ENCODE measurements at regions not wholly inside any gene's neighbourhood (a gene's known extent, or its start where the extent isn't known, plus 50 kb on each side); places are given as distances from the start of the nearest gene placed in this dataset.

- H3K27ac Mint-ChIP-seq = no peak overlapping the region
- no peaks in the 10 kb centered on the region for H3K9me3 Mint-ChIP-seq
- H3K4me3 Mint-ChIP-seq = no peak overlapping the region
- peaks cover 22% of the 10 kb centered on the region for H3K4me1 Mint-ChIP-seq (ENCODE audit: low read depth)
- ChIA-PET CTCF (no interaction called here), POLR2A (no interaction called here)
- no peaks in the 10 kb centered on the region for H3K27me3 Mint-ChIP-seq
- intact Hi-C loops (cut with micrococcal nuclease) = no loop called here
- no peaks in the 10 kb centered on the region for H3K36me3 Mint-ChIP-seq (ENCODE audit: low read depth)
- ATAC-seq (no peak), DNase-seq (no peak)
- TF ChIP-seq CTCF (IDR thresholded peaks at IDR 0.05) = no peak
These were observed 511.4 kb upstream of the B3GALT2 start for GRCh38 chr1:193697776-193698175.

GRCh38 chr1:193697115-193697762 lies 510.8 kb upstream of the B3GALT2 start:
- CTCF ChIA-PET = no interaction called here
- intact Hi-C loops (cut with micrococcal nuclease) = no loop called here
- H3K27me3 Mint-ChIP-seq = no peaks in the 10 kb centered on the region
- H3K4me1 Mint-ChIP-seq (ENCODE audit: low read depth) = peaks cover 22% of the 10 kb centered on the region
- TF ChIP-seq CTCF (IDR thresholded peaks at IDR 0.05) = no peak
- no peak overlapping the region for H3K4me3 Mint-ChIP-seq
- H3K27ac Mint-ChIP-seq = no peak overlapping the region
- POLR2A ChIA-PET = no interaction called here
- ATAC-seq (no peak), DNase-seq (no peak)
- no peaks in the 10 kb centered on the region for H3K36me3 Mint-ChIP-seq (ENCODE audit: low read depth)
- H3K9me3 Mint-ChIP-seq = no peaks in the 10 kb centered on the region

DNA sequence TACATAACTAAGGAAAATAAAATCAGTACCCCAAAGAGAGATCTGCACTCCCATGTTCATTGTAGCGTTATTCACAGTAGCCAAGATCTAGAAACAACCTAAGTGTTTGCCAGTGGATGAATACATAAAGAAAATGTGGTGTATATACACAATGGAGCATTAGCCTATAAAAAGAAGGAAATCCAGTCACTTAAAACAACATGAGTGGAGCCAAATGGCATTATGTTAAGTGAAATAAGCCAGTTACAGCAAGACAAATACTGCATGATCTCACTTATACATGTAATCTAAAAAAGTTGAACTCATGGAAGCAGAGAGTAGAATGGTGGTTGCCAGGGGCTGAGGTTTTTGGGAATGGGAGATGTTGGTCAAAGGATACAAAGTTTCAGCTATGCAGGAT lies 508.3 kb upstream of the B3GALT2 start:
- intact Hi-C loops (cut with micrococcal nuclease) = no loop called here
- Mint-ChIP-seq H3K9me3 (no peaks in the 10 kb centered on the region), H3K36me3 (ENCODE audit: low read depth) (no peaks in the 10 kb centered on the region), H3K4me1 (ENCODE audit: low read depth) (peaks cover 1% of the 10 kb centered on the region), H3K27me3 (no peaks in the 10 kb centered on the region), H3K27ac (no peak overlapping the region), H3K4me3 (no peak overlapping the region)
- CTCF ChIA-PET = no interaction called here
- ATAC-seq (no peak), DNase-seq (no peak)
- POLR2A ChIA-PET = no interaction called here
- TF ChIP-seq CTCF (IDR thresholded peaks at IDR 0.05) = no peak

DNA sequence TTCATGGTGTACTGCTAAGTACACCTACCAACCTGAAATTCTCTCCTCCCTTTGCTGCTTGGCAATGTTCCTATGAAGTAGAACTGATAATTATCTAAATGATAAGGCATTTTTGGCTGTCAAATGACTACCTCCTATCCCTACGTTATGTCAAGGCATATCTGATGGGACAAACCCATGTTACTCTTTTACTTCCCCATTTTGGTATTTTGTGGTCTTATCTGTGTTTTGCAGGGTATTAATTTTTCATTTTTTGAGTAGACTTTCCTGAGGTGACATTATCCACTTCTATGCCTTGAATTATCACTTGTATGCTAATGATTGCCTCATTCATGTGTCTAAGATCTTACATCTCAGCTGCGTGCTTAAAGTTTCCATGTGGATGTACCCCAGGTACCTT lies 499.6 kb upstream of the B3GALT2 start:
- ATAC-seq (no peak), DNase-seq (no peak)
- Mint-ChIP-seq H3K27me3 (no peaks in the 10 kb centered on the region), H3K27ac (no peak overlapping the region), H3K4me1 (ENCODE audit: low read depth) (no peaks in the 10 kb centered on the region), H3K36me3 (ENCODE audit: low read depth) (no peaks in the 10 kb centered on the region), H3K9me3 (no peaks in the 10 kb centered on the region), H3K4me3 (no peak overlapping the region)
- no peak for TF ChIP-seq CTCF (IDR thresholded peaks at IDR 0.05)
- CTCF ChIA-PET = no interaction called here
- POLR2A ChIA-PET = no interaction called here
- intact Hi-C loops (cut with micrococcal nuclease) = no loop called here

GRCh38 chr1:193681422-193681821 lies 495.0 kb upstream of the B3GALT2 start:
- Mint-ChIP-seq H3K36me3 (ENCODE audit: low read depth) (no peaks in the 10 kb centered on the region), H3K4me1 (ENCODE audit: low read depth) (peaks cover 10% of the 10 kb centered on the region), H3K27ac (no peak overlapping the region), H3K9me3 (no peaks in the 10 kb centered on the region), H3K27me3 (no peaks in the 10 kb centered on the region), H3K4me3 (no peak overlapping the region)
- TF ChIP-seq CTCF (IDR thresholded peaks at IDR 0.05) = no peak
- POLR2A ChIA-PET = no interaction called here
- intact Hi-C loops (cut with micrococcal nuclease) = no loop called here
- CTCF ChIA-PET = no interaction called here
- DNase-seq (no peak), ATAC-seq (no peak)
